ENCODE measurements at regions not wholly inside any gene's neighbourhood (a gene's known extent, or its start where the extent isn't known, plus 50 kb on each side); places are given as distances from the start of the nearest gene placed in this dataset.

DNA sequence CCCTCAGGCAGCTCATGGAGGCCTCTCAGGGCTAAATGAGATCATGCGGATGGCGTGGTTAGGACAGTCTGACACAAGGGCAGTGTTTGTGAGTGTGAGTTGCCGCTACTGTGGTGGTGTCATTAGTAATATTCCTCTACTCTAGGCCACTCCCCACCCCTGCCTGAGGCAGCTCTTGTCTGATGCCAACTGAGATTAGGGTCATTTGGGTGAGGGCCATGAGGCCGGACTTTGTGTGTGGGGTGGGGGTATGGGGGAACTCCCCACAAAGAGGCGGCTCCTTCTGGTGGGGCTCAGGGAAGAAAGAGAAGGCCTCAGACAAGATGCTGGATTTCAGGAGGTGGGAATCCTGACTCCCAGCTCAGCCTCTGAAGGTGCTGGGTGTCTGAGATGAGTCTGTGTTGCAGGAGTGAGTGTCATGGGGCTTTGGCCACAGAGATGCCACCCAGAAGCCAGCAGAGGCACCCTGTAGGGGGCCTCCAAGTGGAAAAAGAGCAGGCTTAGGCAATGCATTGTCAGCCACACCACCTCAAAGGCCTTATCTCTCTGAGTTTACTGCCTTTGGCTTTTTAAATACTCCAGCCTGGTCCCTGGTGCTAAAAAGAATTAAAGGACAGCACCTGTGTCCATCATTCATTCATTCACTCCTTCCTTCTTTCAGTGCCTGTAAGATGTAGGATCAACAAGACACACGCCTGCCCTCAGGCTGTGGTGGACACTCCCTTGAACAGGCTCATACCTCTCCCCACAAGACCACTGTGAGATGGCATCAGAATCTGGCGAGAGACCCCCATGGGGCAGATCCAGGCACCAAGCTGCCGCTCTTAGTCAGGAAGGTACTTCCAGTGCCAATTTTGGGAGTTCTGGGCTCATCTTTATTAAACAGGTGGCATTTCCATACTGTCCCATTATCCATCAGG, 175.2 kb downstream of the MRPL14 start:
- TF ChIP-seq, protein P1, sequence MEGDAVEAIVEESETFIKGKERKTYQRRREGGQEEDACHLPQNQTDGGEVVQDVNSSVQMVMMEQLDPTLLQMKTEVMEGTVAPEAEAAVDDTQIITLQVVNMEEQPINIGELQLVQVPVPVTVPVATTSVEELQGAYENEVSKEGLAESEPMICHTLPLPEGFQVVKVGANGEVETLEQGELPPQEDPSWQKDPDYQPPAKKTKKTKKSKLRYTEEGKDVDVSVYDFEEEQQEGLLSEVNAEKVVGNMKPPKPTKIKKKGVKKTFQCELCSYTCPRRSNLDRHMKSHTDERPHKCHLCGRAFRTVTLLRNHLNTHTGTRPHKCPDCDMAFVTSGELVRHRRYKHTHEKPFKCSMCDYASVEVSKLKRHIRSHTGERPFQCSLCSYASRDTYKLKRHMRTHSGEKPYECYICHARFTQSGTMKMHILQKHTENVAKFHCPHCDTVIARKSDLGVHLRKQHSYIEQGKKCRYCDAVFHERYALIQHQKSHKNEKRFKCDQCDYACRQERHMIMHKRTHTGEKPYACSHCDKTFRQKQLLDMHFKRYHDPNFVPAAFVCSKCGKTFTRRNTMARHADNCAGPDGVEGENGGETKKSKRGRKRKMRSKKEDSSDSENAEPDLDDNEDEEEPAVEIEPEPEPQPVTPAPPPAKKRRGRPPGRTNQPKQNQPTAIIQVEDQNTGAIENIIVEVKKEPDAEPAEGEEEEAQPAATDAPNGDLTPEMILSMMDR (IDR thresholded peaks at IDR 0.05; ENCODE audit: borderline replicate concordance, extremely low read depth, low read length, poor library complexity, severe bottlenecking), result no peak
- no peak for TF ChIP-seq EZH2 (IDR thresholded peaks at IDR 0.05; ENCODE audit: borderline replicate concordance, low read depth, low read length, severe bottlenecking)

Data from DND-41 (cell line).